H9 (cell line): ENCODE measurements at regions not wholly inside any gene's neighbourhood (a gene's known extent, or its start where the extent isn't known, plus 50 kb on each side); places are given as distances from the start of the nearest gene placed in this dataset.

Experiments used
- DNase-seq: peaks from one replicate; pipeline ENCODE4 v3.0.0-alpha.2; 2017
- H2AFZ ChIP-seq: one replicate; pipeline ENCODE4 v1.6.1; 2013; ENCODE audit warnings: mild to moderate bottlenecking, low read length, control low read depth, moderate library complexity
- H2AK5ac ChIP-seq: 2 replicates; pipeline ENCODE4 v1.6.1; 2013; ENCODE audit warnings: low read length, control low read depth, mixed read lengths; ENCODE audit not compliant: insufficient read length
- H2BK120ac ChIP-seq: one replicate; pipeline ENCODE4 v1.6.1; 2013; ENCODE audit warnings: low read depth, mild to moderate bottlenecking, low read length, control low read depth, inconsistent platforms; ENCODE audit not compliant: poor library complexity, severe bottlenecking
- H2BK12ac ChIP-seq: 2 replicates; pipeline ENCODE4 v1.6.1; 2013; ENCODE audit warnings: low read length, control low read depth, mixed read lengths, low read depth; ENCODE audit not compliant: insufficient read length
- H2BK15ac ChIP-seq: 2 replicates; pipeline ENCODE4 v1.6.1; 2013; ENCODE audit warnings: low read depth, low read length, control low read depth
- H2BK20ac ChIP-seq: one replicate; pipeline ENCODE4 v1.6.1; 2013; ENCODE audit warnings: low read depth, mild to moderate bottlenecking, low read length, control low read depth, inconsistent platforms; ENCODE audit not compliant: poor library complexity, severe bottlenecking
- H2BK5ac ChIP-seq: 2 replicates; pipeline ENCODE4 v1.6.1; 2013; ENCODE audit warnings: low read length, control low read depth, mixed read lengths; ENCODE audit not compliant: insufficient read length
- H3K14ac ChIP-seq: 2 replicates; pipeline ENCODE4 v1.6.1; 2013; ENCODE audit warnings: low read length, control low read depth; ENCODE audit not compliant: insufficient read depth
- H3K18ac ChIP-seq: 2 replicates; pipeline ENCODE4 v1.6.1; 2013; ENCODE audit warnings: low read depth, mild to moderate bottlenecking, mixed read lengths, low read length, control low read depth; ENCODE audit not compliant: insufficient read length
- H3K23ac ChIP-seq: 2 replicates; pipeline ENCODE4 v1.6.1; 2013; ENCODE audit warnings: low read length, control low read depth, mixed read lengths, low read depth; ENCODE audit not compliant: insufficient read length
- H3K23me2 ChIP-seq: 2 replicates; pipeline ENCODE4 v1.6.1; 2013; ENCODE audit warnings: low read depth, mild to moderate bottlenecking, mixed read lengths, low read length, control low read depth; ENCODE audit not compliant: insufficient read length, poor library complexity, severe bottlenecking
- H3K27ac ChIP-seq: 2 replicates; pipeline ENCODE4 v1.5.1; 2013; ENCODE audit warnings: low read length, control low read depth, mixed read lengths, low read depth; ENCODE audit not compliant: insufficient read length
- H3K27me3 ChIP-seq: 2 replicates; pipeline ENCODE4 v1.6.1; 2013; ENCODE audit warnings: low read length, control low read depth, inconsistent platforms; ENCODE audit not compliant: insufficient read depth
- H3K4ac ChIP-seq: 2 replicates; pipeline ENCODE4 v1.6.1; 2013; ENCODE audit warnings: low read depth, mild to moderate bottlenecking, control low read depth, inconsistent platforms, low read length, moderate library complexity
- H3K4me1 ChIP-seq: 2 replicates; pipeline ENCODE4 v1.6.1; 2013; ENCODE audit warnings: low read length, control low read depth, inconsistent platforms; ENCODE audit not compliant: insufficient read depth
- H3K4me2 ChIP-seq: 2 replicates; pipeline ENCODE4 v1.6.1; 2013; ENCODE audit warnings: low read length, control low read depth, mixed read lengths; ENCODE audit not compliant: insufficient read length, insufficient read depth
- H3K56ac ChIP-seq: 2 replicates; pipeline ENCODE4 v1.6.1; 2013; ENCODE audit warnings: low read depth, mild to moderate bottlenecking, mixed read lengths, low read length, control low read depth; ENCODE audit not compliant: insufficient read length
- H3K79me1 ChIP-seq: 2 replicates; pipeline ENCODE4 v1.6.1; 2013; ENCODE audit warnings: low read depth, mild to moderate bottlenecking, moderate library complexity, low read length, control low read depth, inconsistent platforms; ENCODE audit not compliant: insufficient read depth, poor library complexity, severe bottlenecking
- H3K79me2 ChIP-seq: 2 replicates; pipeline ENCODE4 v1.6.1; 2013; ENCODE audit warnings: low read length, control low read depth, inconsistent platforms; ENCODE audit not compliant: insufficient read depth
- H3K9ac ChIP-seq: 2 replicates; pipeline ENCODE4 v1.6.1; 2013; ENCODE audit warnings: low read length, control low read depth, mixed read lengths; ENCODE audit not compliant: insufficient read length; ENCODE audit errors: extremely low read depth
- H3K9me3 ChIP-seq: one replicate; pipeline ENCODE4 v1.6.1; 2013; ENCODE audit warnings: low read depth, low read length, inconsistent platforms; ENCODE audit not compliant: control insufficient read depth
- H3T11ph ChIP-seq: one replicate; pipeline ENCODE4 v1.6.1; 2013; ENCODE audit warnings: mild to moderate bottlenecking, low read length, control low read depth, inconsistent platforms
- H4K20me1 ChIP-seq: one replicate; pipeline ENCODE4 v1.6.1; 2013; ENCODE audit not compliant: control insufficient read depth, insufficient read length, insufficient read depth
- H4K5ac ChIP-seq: 2 replicates; pipeline ENCODE4 v1.6.1; 2013; ENCODE audit warnings: low read depth, mild to moderate bottlenecking, mixed read lengths, low read length, control low read depth; ENCODE audit not compliant: insufficient read length
- H4K8ac ChIP-seq: replicated peaks from 2 replicates; pipeline ENCODE4 v1.6.1; 2013; ENCODE audit warnings: low read length, control low read depth, mixed read lengths, low read depth; ENCODE audit not compliant: insufficient read length
- H4K91ac ChIP-seq: 2 replicates; pipeline ENCODE4 v1.6.1; 2013; ENCODE audit warnings: low read depth, mild to moderate bottlenecking, moderate library complexity, mixed read lengths, low read length, control low read depth; ENCODE audit not compliant: insufficient read length
- H3K27ac Mint-ChIP-seq, 3 experiments: 2 replicates in 2 of 3; 3 replicates in 1 of 3; pipeline ENCODE4 v1.8.0; 2020 to 2021; ENCODE audit warnings: mixed read lengths in 3 of 3, mild to moderate bottlenecking in 1 of 3, moderate library complexity in 1 of 3
- H3K27me3 Mint-ChIP-seq: 2 replicates; pipeline ENCODE4 v1.8.0; 2021; ENCODE audit warnings: low read depth, mild to moderate bottlenecking, moderate library complexity, mixed read lengths
- H3K36me3 Mint-ChIP-seq, 3 experiments: 2 replicates in 2 of 3; 3 replicates in 1 of 3; pipeline ENCODE4 v1.8.0; 2020 to 2021; ENCODE audit warnings: low read depth in 3 of 3, mixed read lengths in 3 of 3; ENCODE audit not compliant: insufficient read depth in 1 of 3
- H3K4me1 Mint-ChIP-seq, 2 experiments: 2 replicates each; pipeline ENCODE4 v1.8.0; 2020; ENCODE audit warnings: mixed read lengths in 2 of 2
- H3K4me3 Mint-ChIP-seq, 2 experiments: 2 replicates in 1 of 2; 3 replicates in 1 of 2; pipeline ENCODE4 v1.8.0; 2020 to 2021; ENCODE audit warnings: mild to moderate bottlenecking in 2 of 2, mixed read lengths in 2 of 2, moderate library complexity in 1 of 2
- H3K9me3 Mint-ChIP-seq, 2 experiments: 2 replicates in 1 of 2; 3 replicates in 1 of 2; pipeline ENCODE4 v1.8.0; 2020; ENCODE audit warnings: mild to moderate bottlenecking in 2 of 2, mixed read lengths in 2 of 2, moderate library complexity in 1 of 2
- WGBS: extraction: QIAGEN DNeasy Blood & Tissue Kit; methylation state at CpG from one replicate; pipeline ENCODE4 v1.1.7; 2013; ENCODE audit warnings: missing lambda C conversion rate, low lambda C conversion rate, mixed read lengths; ENCODE audit not compliant: insufficient read length; ENCODE audit errors: extremely low coverage; 5-methylcytosine and 5-hydroxymethylcytosine counted together
- TF ChIP-seq, protein P1 (sequence below): fragments of 200-600 bp; sonication (generic); conservative IDR thresholded peaks from 3 replicates; pipeline ENCODE4 v1.8.0; 2021; ENCODE audit warnings: antibody characterized with exemption, mild to moderate bottlenecking

DNA sequence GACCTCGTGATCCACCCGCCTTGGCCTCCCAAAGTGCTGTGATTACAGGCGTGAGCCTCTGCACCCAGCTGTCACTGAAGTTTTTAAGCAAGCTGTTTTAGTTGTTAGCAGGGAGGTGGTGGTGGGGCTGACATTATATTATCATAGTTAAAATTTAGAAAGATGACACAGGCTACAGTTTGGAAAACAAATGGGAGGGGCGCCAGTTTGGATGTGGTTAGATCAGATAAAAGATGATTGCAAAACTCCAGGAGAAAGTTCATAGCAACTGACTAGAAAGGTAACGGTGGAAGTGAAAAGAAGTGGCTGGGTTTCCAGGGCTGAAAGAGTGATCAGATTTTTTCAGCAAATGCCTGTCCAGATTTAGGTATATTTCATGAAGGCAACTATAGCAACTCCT is 311.9 kb upstream of the CITED2 start:
- Histone ChIP-seq H4K5ac (no peak overlapping the region), H2BK120ac (no peak overlapping the region), H3K27me3 (no peaks in the 10 kb centered on the region), H3K23ac (no peak overlapping the region), H2BK12ac (no peak overlapping the region), H2BK15ac (no peak overlapping the region), H3K23me2 (no peaks in the 10 kb centered on the region), H2AFZ (no peak overlapping the region), H2BK20ac (no peak overlapping the region), H3K4me2 (no peak overlapping the region), H4K91ac (no peak overlapping the region), H3K56ac (no peak overlapping the region), H3K4ac (no peak overlapping the region), H4K8ac (no peak overlapping the region), H2AK5ac (no peak overlapping the region), H3K79me1 (no peaks in the 10 kb centered on the region), H2BK5ac (no peak overlapping the region), H4K20me1 (no peaks in the 10 kb centered on the region), H3K9me3 (no peaks in the 10 kb centered on the region), H3K14ac (no peak overlapping the region), H3K9ac (no peak overlapping the region), H3K79me2 (no peaks in the 10 kb centered on the region), H3K18ac (no peak overlapping the region), H3K27ac (no peak overlapping the region), H3K4me1 (no peaks in the 10 kb centered on the region), H3T11ph (no peak overlapping the region)
- TF ChIP-seq, protein P1, sequence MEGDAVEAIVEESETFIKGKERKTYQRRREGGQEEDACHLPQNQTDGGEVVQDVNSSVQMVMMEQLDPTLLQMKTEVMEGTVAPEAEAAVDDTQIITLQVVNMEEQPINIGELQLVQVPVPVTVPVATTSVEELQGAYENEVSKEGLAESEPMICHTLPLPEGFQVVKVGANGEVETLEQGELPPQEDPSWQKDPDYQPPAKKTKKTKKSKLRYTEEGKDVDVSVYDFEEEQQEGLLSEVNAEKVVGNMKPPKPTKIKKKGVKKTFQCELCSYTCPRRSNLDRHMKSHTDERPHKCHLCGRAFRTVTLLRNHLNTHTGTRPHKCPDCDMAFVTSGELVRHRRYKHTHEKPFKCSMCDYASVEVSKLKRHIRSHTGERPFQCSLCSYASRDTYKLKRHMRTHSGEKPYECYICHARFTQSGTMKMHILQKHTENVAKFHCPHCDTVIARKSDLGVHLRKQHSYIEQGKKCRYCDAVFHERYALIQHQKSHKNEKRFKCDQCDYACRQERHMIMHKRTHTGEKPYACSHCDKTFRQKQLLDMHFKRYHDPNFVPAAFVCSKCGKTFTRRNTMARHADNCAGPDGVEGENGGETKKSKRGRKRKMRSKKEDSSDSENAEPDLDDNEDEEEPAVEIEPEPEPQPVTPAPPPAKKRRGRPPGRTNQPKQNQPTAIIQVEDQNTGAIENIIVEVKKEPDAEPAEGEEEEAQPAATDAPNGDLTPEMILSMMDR, result no peak
- Mint-ChIP-seq H3K9me3 (no peaks in the 10 kb centered on the region), H3K27ac (no peak overlapping the region), H3K4me1 (peaks cover 9 to 10% of the 10 kb centered on the region in 2 experiments), H3K4me3 (no peak overlapping the region), H3K27me3 (no peaks in the 10 kb centered on the region), H3K36me3 (no peaks in the 10 kb centered on the region)
- DNase-seq, result no peak
- WGBS, result no CpG with 5 or more reads among the region's 5 CpGs
